HepG2 (cell line): ENCODE measurements at regions not wholly inside any gene's neighbourhood (a gene's known extent, or its start where the extent isn't known, plus 50 kb on each side); places are given as distances from the start of the nearest gene placed in this dataset.
A peak's percentile ranks its signal among the peaks of the same experiment; 100 is the strongest.

Source experiments
- ATAC-seq: fragments of 200-7000 bp; cut with Tn5 transposase; 3 replicates; pipeline ENCODE4 v1.9.1; 2020; ENCODE audit warnings: mild to moderate bottlenecking, moderate library complexity
- BruUV-seq: library from RNA; stranded (reverse); fragments of 400-500 nt; replicated peaks from 2 replicates; lab custom pipeline; 2021; lab: Mats Ljungman, UMichigan
- CTCF ChIA-PET: fragments of 300-600 bp; formaldehyde crosslinking; extraction: SDS; loops from one replicate; lab custom pipeline; 2021; ENCODE audit warnings: low total read pairs, inconsistent platforms, low intra/inter-chr PET ratio; lab: Yijun Ruan, JAX
- POLR2A ChIA-PET: fragments of 350-600 bp; sonication (Branson Sonifier 250); formaldehyde crosslinking; loops from one replicate; lab custom pipeline; 2020; ENCODE audit warnings: antibody characterized with exemption, inconsistent platforms; lab: Yijun Ruan, JAX
- DNase-seq: peaks from one replicate; pipeline ENCODE4 v3.0.0-alpha.2; 2015; ENCODE audit warnings: low spot score
- FAIRE-seq: peaks from 3 replicates; lab custom pipeline; 2011; peaks lifted over from hg19 to GRCh38; lab: Jason Lieb, UNC
- H2AFZ ChIP-seq: one replicate; pipeline ENCODE4 v1.6.1; 2011; ENCODE audit warnings: low read length, inconsistent platforms
- H3K27ac ChIP-seq: fragments of 300-600 bp; 3 replicates; pipeline ENCODE4 v1.8.0; 2011; ENCODE audit warnings: mixed run types, mild to moderate bottlenecking, mixed read lengths, low read length, inconsistent platforms; ENCODE audit not compliant: insufficient read depth; ENCODE audit errors: extremely low read length
- H3K27me3 ChIP-seq, 2 experiments: fragments of 200-600 bp in 1 of 2; 2 replicates in 1 of 2; 3 replicates in 1 of 2; pipeline versions ENCODE4 v1.6.0 to v1.8.0; 2011; ENCODE audit warnings: low read length in 2 of 2, mild to moderate bottlenecking in 2 of 2, moderate library complexity in 2 of 2, inconsistent platforms in 1 of 2; ENCODE audit not compliant: insufficient read depth in 2 of 2, control insufficient read depth in 1 of 2
- H3K36me3 ChIP-seq, 2 experiments: fragments of 200-600 bp in 1 of 2; replicated peaks in 1 of 2; 2 replicates in 1 of 2; 3 replicates in 1 of 2; pipeline versions ENCODE4 v1.5.1 to v1.8.0; 2011; ENCODE audit warnings: low read length in 2 of 2, inconsistent platforms in 1 of 2; ENCODE audit not compliant: insufficient read depth in 2 of 2, control insufficient read depth in 1 of 2
- H3K4me1 ChIP-seq: 2 replicates; pipeline ENCODE4 v1.5.1; 2012; ENCODE audit warnings: low read length, inconsistent platforms; ENCODE audit not compliant: insufficient read depth
- H3K4me2 ChIP-seq: 2 replicates; pipeline ENCODE4 v1.6.0; 2011; ENCODE audit warnings: low read depth, low read length, inconsistent platforms
- H3K4me3 ChIP-seq, 3 experiments: fragments of 200-600 bp in 1 of 3; sonication (generic), shearing (Covaris generic) in 1 of 3; replicated peaks in 1 of 3; 2 replicates each; pipeline ENCODE4 v1.5.1; 2011 to 2016; ENCODE audit warnings: low read length in 3 of 3, inconsistent platforms in 2 of 3, low read depth in 2 of 3, mild to moderate bottlenecking in 2 of 3, control low read depth in 1 of 3, mixed read lengths in 1 of 3; ENCODE audit not compliant: insufficient read depth in 1 of 3
- H3K79me2 ChIP-seq: one replicate; pipeline ENCODE4 v1.6.1; 2011; ENCODE audit warnings: low read length, inconsistent platforms; ENCODE audit not compliant: insufficient read depth
- H3K9ac ChIP-seq: 2 replicates; pipeline ENCODE4 v1.6.0; 2011; ENCODE audit warnings: mild to moderate bottlenecking, low read depth, low read length, inconsistent platforms; ENCODE audit not compliant: insufficient read depth
- H3K9me3 ChIP-seq: 2 replicates; pipeline ENCODE4 v1.5.1; 2012; ENCODE audit warnings: mild to moderate bottlenecking, low read length
- H4K20me1 ChIP-seq: 2 replicates; pipeline ENCODE4 v1.6.0; 2011; ENCODE audit warnings: inconsistent platforms, mild to moderate bottlenecking, low read length, moderate library complexity; ENCODE audit not compliant: insufficient read depth
- HDAC2 ChIP-seq: sonication (generic); formaldehyde crosslinking; IDR thresholded peaks from 2 replicates; pipeline ENCODE4 v1.4.0; 2020; ENCODE audit warnings: missing genetic modification reagents
- KAT8 ChIP-seq: IDR thresholded peaks from 2 replicates; pipeline ENCODE4 v1.6.1; 2016; ENCODE audit warnings: missing genetic modification reagents, missing compliant biosample characterization
- MBD4 ChIP-seq: IDR thresholded peaks from 2 replicates; pipeline ENCODE4 v1.6.1; 2012; ENCODE audit warnings: low read length, inconsistent platforms, borderline replicate concordance
- NCOR1 ChIP-seq: fragments of 200-600 bp; sonication (generic); IDR thresholded peaks from 2 replicates; pipeline ENCODE4 v1.7.0; 2017; ENCODE audit warnings: antibody characterized with exemption, low read length, borderline replicate concordance
- NFE2L1 ChIP-seq: sonication (generic); formaldehyde crosslinking; IDR thresholded peaks from 2 replicates; pipeline ENCODE4 v1.4.0; 2020; ENCODE audit warnings: missing genetic modification reagents, mild to moderate bottlenecking, borderline replicate concordance
- NR2F1 ChIP-seq, 2 experiments: fragments of 450-650 bp in 1 of 2; formaldehyde crosslinking in 1 of 2; IDR thresholded peaks; 2 replicates each; pipeline versions ENCODE4 v1.5.0 to v1.6.1; 2016 to 2020; ENCODE audit warnings: mild to moderate bottlenecking in 1 of 2, missing compliant biosample characterization in 1 of 2, missing genetic modification reagents in 1 of 2, moderate library complexity in 1 of 2
- RXRB ChIP-seq: IDR thresholded peaks from 2 replicates; pipeline ENCODE4 v1.6.1; 2016; ENCODE audit warnings: borderline replicate concordance, missing genetic modification reagents, missing compliant biosample characterization
- YEATS2 ChIP-seq: sonication (generic); formaldehyde crosslinking; IDR thresholded peaks from 2 replicates; pipeline ENCODE4 v1.4.0; 2020; ENCODE audit warnings: missing genetic modification reagents, borderline replicate concordance
- ZBTB1 ChIP-seq: sonication (generic); formaldehyde crosslinking; IDR thresholded peaks from 2 replicates; pipeline ENCODE4 v1.4.0; 2020; ENCODE audit warnings: missing genetic modification reagents, borderline replicate concordance
- ZFX ChIP-seq: sonication (generic); formaldehyde crosslinking; IDR thresholded peaks from 2 replicates; pipeline ENCODE4 v1.4.0; 2020; ENCODE audit warnings: mild to moderate bottlenecking, low read depth, missing genetic modification reagents, moderate library complexity
- ZNF34 ChIP-seq: sonication (generic); formaldehyde crosslinking; IDR thresholded peaks from 2 replicates; pipeline ENCODE4 v1.4.0; 2020; ENCODE audit warnings: mild to moderate bottlenecking, missing genetic modification reagents, borderline replicate concordance
- ZNF563 ChIP-seq: sonication (generic); formaldehyde crosslinking; IDR thresholded peaks from 2 replicates; pipeline ENCODE4 v1.8.0; 2022; ENCODE audit warnings: mild to moderate bottlenecking, moderate library complexity, missing genetic modification reagents
- ZSCAN29 ChIP-seq: sonication (generic); formaldehyde crosslinking; conservative IDR thresholded peaks from 2 replicates; pipeline ENCODE4 v1.4.0; 2020; ENCODE audit warnings: mild to moderate bottlenecking, missing genetic modification reagents
- WGBS: methylation state at CpG from one replicate; pipeline ENCODE4 v1.1.6; 2017; ENCODE audit warnings: low lambda C conversion rate; 5-methylcytosine and 5-hydroxymethylcytosine counted together
- in situ Hi-C: cut with HindIII; loops from 2 replicates; pipeline ENCODE4 v1.10.0; 2017; ENCODE audit warnings: low pct_unique_long_range_greater_than_20kb; ENCODE audit not compliant: extremely low pct_ligation_motif_present
- intact Hi-C: fragments of 100-400 bp; cut with micrococcal nuclease; formaldehyde crosslinking; loops from one replicate; pipeline ENCODE4 v1.10.0; 2022; ENCODE audit not compliant: unreplicated experiment
- TF ChIP-seq, protein P1 (sequence below): IDR thresholded peaks from 2 replicates; pipeline ENCODE4 v1.6.1; 2016; ENCODE audit warnings: mild to moderate bottlenecking, missing biosample characterization, missing genetic modification reagents
- TF ChIP-seq, protein P2 (sequence below): IDR thresholded peaks from 2 replicates; pipeline ENCODE4 v1.6.1; 2012; ENCODE audit warnings: low read depth, low read length, improper control_type of control experiment
- TF ChIP-seq, protein P3 (sequence below), 2 experiments: IDR thresholded peaks; 2 replicates each; pipeline ENCODE4 v1.6.1; 2011 to 2012; ENCODE audit warnings: low read length in 2 of 2, borderline replicate concordance in 1 of 2, low read depth in 1 of 2, mild to moderate bottlenecking in 1 of 2, moderate library complexity in 1 of 2

DNA sequence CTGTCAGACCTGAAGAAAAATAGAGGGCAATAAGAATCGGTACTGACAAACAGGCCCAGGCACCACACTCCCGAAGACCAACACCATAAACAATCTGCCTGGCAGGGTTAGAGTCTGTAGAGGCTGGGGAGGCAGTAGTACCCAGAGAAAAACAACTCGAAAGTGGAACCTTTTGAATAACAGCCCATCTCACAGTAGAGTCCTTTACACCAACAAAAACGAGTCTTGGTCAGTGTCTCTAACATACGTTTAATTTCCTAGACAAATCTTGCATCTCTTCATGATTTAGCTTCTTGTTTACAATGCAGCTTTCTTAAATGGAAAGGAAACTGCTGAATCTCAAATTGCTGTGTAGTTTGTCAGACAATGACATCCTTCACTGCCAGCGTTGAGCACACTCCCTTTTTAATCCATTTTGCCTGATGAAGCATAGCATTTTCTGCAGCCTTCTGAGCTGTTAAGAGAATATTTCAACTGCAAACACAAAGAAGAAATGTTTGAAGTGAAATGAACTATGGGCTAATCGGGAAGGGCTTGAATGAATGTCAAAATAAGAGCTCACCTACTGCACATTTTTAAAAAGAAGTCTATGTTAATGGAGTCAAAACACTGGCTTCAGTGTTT is 73.1 kb upstream of the DSG1 start (continued):
- no peak for TF ChIP-seq ZSCAN29 (CRISPR knock-in tag)
- TF ChIP-seq, protein P1, sequence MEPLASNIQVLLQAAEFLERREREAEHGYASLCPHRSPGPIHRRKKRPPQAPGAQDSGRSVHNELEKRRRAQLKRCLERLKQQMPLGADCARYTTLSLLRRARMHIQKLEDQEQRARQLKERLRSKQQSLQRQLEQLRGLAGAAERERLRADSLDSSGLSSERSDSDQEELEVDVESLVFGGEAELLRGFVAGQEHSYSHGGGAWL (CRISPR knock-in tag), result no peak
- peak; percentile 24; the same call in 1 of the 2 replicates for TF ChIP-seq KAT8 (CRISPR knock-in tag)
- 0 out of 2 replicates have a peak, but pooled peaks have one; percentile 20 for TF ChIP-seq MBD4
- no peak for TF ChIP-seq RXRB (CRISPR knock-in tag)
- peak; percentile 29; the same call in 1 of the 2 replicates for TF ChIP-seq ZFX
- no peak for TF ChIP-seq ZNF563
- TF ChIP-seq YEATS2 (CRISPR knock-in tag), result no peak
- TF ChIP-seq, protein P2, sequence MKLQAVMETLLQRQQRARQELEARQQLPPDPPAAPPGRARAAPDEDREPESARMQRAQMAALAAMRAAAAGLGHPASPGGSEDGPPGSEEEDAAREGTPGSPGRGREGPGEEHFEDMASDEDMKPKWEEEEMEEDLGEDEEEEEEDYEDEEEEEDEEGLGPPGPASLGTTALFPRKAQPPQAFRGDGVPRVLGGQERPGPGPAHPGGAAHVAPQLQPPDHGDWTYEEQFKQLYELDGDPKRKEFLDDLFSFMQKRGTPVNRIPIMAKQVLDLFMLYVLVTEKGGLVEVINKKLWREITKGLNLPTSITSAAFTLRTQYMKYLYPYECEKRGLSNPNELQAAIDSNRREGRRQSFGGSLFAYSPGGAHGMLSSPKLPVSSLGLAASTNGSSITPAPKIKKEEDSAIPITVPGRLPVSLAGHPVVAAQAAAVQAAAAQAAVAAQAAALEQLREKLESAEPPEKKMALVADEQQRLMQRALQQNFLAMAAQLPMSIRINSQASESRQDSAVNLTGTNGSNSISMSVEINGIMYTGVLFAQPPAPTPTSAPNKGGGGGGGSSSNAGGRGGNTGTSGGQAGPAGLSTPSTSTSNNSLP, result peak; percentile 61

DNA sequence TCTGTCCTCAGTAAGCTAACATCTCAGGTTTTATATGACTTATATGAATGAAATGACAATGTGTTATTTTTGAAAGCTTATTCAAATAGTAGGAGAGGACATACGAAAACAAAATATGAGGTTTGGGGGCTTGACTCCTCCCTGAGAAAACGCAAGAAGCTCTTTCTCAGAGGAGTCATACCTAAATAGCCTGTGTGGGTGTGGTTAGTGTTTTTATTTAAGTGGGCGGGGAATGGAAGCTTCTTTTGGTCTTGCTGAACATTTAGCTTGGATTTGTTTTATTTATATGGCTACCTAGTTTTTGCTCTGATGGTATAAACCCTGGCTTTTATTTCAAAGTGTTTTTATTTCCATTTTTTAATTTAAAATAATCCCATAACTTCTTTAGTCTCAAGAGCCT is 72.1 kb upstream of the DSG1 start:
- H3K4me1 ChIP-seq, result peaks cover 61% of the 10 kb centered on the region
- intact Hi-C loops, result loop anchor here (2.0 kb wide), 2 partner anchors 33 to 157 kb away; no protein-coding TSS in a partner anchor
- peak overlapping the region; percentile 94 for H3K27ac ChIP-seq
- H3K4me2 ChIP-seq, result peak overlapping the region; percentile 82
- no peaks in the 10 kb centered on the region for H3K27me3 ChIP-seq
- FAIRE-seq (no peak), ATAC-seq (no peak), DNase-seq (no peak)
- 82% methylated on average over 3 of the region's 3 CpGs for WGBS
- TF ChIP-seq ZNF34 (CRISPR knock-in tag), result no peak
- TF ChIP-seq, protein P3, sequence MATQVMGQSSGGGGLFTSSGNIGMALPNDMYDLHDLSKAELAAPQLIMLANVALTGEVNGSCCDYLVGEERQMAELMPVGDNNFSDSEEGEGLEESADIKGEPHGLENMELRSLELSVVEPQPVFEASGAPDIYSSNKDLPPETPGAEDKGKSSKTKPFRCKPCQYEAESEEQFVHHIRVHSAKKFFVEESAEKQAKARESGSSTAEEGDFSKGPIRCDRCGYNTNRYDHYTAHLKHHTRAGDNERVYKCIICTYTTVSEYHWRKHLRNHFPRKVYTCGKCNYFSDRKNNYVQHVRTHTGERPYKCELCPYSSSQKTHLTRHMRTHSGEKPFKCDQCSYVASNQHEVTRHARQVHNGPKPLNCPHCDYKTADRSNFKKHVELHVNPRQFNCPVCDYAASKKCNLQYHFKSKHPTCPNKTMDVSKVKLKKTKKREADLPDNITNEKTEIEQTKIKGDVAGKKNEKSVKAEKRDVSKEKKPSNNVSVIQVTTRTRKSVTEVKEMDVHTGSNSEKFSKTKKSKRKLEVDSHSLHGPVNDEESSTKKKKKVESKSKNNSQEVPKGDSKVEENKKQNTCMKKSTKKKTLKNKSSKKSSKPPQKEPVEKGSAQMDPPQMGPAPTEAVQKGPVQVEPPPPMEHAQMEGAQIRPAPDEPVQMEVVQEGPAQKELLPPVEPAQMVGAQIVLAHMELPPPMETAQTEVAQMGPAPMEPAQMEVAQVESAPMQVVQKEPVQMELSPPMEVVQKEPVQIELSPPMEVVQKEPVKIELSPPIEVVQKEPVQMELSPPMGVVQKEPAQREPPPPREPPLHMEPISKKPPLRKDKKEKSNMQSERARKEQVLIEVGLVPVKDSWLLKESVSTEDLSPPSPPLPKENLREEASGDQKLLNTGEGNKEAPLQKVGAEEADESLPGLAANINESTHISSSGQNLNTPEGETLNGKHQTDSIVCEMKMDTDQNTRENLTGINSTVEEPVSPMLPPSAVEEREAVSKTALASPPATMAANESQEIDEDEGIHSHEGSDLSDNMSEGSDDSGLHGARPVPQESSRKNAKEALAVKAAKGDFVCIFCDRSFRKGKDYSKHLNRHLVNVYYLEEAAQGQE (IDR thresholded peaks at IDR 0.05; ENCODE audit: borderline replicate concordance in 1 of 2, low read depth in 1 of 2, low read length in 2 of 2), result no peak
- TF ChIP-seq NR2F1 (CRISPR knock-in tag; IDR thresholded peaks at IDR 0.05), result no peak
- TF ChIP-seq ZBTB1 (CRISPR knock-in tag), result no peak
- TF ChIP-seq NFE2L1, result no peak
- TF ChIP-seq HDAC2 (CRISPR knock-in tag), result no peak
- no peak for TF ChIP-seq NCOR1
- H2AFZ ChIP-seq, result no peak overlapping the region
- no peaks in the 10 kb centered on the region for H3K79me2 ChIP-seq
- H3K9me3 ChIP-seq, result no peaks in the 10 kb centered on the region
- peak overlapping the region; percentile 88; the same call in 1 of the 2 replicates for H3K9ac ChIP-seq
- POLR2A ChIA-PET, result interaction anchor here (1.0 to 5.2 kb wide), 12 partner anchors 10 to 267 kb away, joined by 3 to 50 read pairs (median 7); partner anchors contain the start of gene DSC2
- no peaks in the 10 kb centered on the region for H3K36me3 ChIP-seq
- CTCF ChIA-PET, result no interaction called here
- peak overlapping the region in 2 of 3 experiments; percentile 49 to 66; a peak in 3 of 6 replicates for H3K4me3 ChIP-seq
- in situ Hi-C loops, result no loop called here
- no TSS peak for BruUV-seq
- H4K20me1 ChIP-seq, result no peaks in the 10 kb centered on the region
